ENCODE measurements at regions not wholly inside any gene's neighbourhood (a gene's known extent, or its start where the extent isn't known, plus 50 kb on each side); places are given as distances from the start of the nearest gene placed in this dataset.
A peak's percentile ranks its signal among the peaks of the same experiment; 100 is the strongest.

DNA sequence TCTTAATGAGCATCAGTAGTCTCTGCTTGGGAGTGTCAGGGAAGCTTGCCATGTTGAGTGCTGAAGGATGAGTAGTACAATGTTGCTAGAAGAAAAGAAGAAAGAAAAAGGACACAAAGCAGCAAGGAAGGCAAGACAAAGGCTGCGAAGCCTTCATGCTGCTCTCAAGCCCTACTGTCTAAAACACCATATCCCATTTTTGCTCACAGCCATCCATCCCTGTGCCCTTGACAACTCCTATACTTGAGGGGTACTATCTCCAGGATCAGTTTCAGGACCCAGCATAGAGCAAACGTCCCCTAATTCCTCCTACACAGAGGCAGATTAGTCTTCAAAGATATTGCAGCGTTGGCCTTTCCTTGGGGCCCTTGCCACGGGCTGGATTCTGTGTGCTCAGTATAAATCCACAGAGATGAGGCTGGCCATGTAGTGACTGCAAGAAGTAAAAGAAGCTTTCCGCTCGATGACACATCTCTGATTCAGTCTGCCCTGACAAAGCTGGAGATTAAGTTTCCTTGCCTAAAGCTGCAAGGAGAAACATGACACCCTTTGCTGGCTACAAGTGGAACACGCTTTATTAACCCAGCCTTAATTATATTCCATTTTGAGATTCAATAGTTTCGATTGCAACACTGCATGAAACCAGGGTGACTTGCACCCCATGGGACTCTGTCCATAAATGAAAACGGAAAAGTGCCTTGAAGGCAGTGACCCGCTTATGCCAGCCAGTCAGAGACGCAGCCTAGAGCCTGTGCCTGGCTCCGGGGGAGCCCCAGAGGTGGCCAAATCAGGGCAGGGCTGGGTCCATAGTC lies 304.6 kb downstream of the ACTL7B start:
- Histone ChIP-seq H3K4me3 (no peak overlapping the region), H3K27me3 (no peaks in the 10 kb centered on the region), H3K36me3 (no peaks in the 10 kb centered on the region), H3K4me1 (peaks cover 0 to 6% (median 0%) of the 10 kb centered on the region in 9 donors), H3K9me3 (no peaks in the 10 kb centered on the region), H3K27ac (no peak overlapping the region)
- intact Hi-C loops (cut with DNase I): loop anchor here in 1 of 10 donors (10.0 kb wide), 1 partner anchor 56 kb away; no protein-coding TSS in a partner anchor
- no peak for DNase-seq
- ATAC-seq: no peak
- WGBS, 2 donors: 77% methylated on average over 12 of the region's 12 CpGs
- TF ChIP-seq, protein P1, sequence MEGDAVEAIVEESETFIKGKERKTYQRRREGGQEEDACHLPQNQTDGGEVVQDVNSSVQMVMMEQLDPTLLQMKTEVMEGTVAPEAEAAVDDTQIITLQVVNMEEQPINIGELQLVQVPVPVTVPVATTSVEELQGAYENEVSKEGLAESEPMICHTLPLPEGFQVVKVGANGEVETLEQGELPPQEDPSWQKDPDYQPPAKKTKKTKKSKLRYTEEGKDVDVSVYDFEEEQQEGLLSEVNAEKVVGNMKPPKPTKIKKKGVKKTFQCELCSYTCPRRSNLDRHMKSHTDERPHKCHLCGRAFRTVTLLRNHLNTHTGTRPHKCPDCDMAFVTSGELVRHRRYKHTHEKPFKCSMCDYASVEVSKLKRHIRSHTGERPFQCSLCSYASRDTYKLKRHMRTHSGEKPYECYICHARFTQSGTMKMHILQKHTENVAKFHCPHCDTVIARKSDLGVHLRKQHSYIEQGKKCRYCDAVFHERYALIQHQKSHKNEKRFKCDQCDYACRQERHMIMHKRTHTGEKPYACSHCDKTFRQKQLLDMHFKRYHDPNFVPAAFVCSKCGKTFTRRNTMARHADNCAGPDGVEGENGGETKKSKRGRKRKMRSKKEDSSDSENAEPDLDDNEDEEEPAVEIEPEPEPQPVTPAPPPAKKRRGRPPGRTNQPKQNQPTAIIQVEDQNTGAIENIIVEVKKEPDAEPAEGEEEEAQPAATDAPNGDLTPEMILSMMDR (IDR thresholded peaks at IDR 0.05): no peak

DNA sequence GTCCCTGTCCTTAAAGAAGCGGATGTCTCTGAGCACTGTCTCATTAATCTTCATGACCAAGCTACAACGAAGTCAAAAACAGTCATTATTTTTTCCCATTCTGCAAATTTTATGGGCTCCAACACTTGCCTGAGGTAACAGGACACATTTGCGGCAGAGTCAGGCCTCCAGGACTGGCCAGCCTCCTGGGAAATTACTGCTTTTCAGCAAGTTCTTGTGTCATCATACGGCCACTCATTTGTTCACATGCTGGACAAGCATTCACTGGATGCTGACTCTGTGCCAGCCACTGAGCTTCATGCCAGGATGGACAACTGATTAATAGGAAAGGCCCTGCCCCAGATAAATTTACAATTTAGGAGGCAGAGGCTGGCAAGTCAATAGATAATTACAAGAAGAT lies 305.7 kb downstream of the ACTL7B start:
- peaks cover 0 to 6% (median 0%) of the 10 kb centered on the region in 9 donors for H3K4me1 ChIP-seq
- no peaks in the 10 kb centered on the region for H3K9me3 ChIP-seq
- ATAC-seq: no peak
- peak in 1 of 2 donors; percentile 13 for DNase-seq
- WGBS, 2 donors: 75 to 80% methylated on average over 4 of the region's 4 CpGs
- no peaks in the 10 kb centered on the region for H3K27me3 ChIP-seq
- TF ChIP-seq, protein P1 (IDR thresholded peaks at IDR 0.05): no peak
- H3K36me3 ChIP-seq: no peaks in the 10 kb centered on the region
- intact Hi-C loops (cut with DNase I): loop anchor here in 1 of 10 donors (10.0 kb wide), 1 partner anchor 55 kb away; no protein-coding TSS in a partner anchor
- H3K4me3 ChIP-seq: no peak overlapping the region
- H3K27ac ChIP-seq: no peak overlapping the region

DNA sequence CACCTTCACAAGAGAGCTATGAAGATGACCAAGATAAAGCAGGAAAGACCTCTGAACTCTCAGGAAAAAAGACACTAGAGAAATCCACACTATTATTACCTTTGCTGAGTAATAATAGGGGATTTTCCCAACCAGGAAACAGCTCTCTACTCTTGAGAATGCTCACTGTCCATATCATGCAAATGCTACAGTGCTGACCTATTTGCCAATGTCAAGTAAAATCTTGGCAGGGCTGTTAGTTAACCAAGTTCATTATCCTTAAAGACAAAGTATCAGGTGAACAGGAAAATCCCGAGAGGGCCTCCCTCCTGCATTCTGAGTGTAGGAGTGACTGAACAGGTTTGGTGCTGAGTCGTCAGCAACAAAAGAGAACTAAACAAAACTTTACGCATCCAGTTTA lies 306.6 kb downstream of the ACTL7B start:
- WGBS, 2 donors: 60 to 62% methylated on average over 3 of the region's 3 CpGs
- H3K4me1 ChIP-seq: peaks cover 0 to 6% (median 0%) of the 10 kb centered on the region in 9 donors
- TF ChIP-seq, protein P1 (IDR thresholded peaks at IDR 0.05): no peak
- no peaks in the 10 kb centered on the region for H3K36me3 ChIP-seq
- H3K27me3 ChIP-seq: no peaks in the 10 kb centered on the region
- no peaks in the 10 kb centered on the region for H3K9me3 ChIP-seq
- DNase-seq: no peak
- ATAC-seq: peak in 1 of 8 donors; percentile 50
- H3K4me3 ChIP-seq: no peak overlapping the region
- no peak overlapping the region for H3K27ac ChIP-seq
- intact Hi-C loops (cut with DNase I): no loop called here

DNA sequence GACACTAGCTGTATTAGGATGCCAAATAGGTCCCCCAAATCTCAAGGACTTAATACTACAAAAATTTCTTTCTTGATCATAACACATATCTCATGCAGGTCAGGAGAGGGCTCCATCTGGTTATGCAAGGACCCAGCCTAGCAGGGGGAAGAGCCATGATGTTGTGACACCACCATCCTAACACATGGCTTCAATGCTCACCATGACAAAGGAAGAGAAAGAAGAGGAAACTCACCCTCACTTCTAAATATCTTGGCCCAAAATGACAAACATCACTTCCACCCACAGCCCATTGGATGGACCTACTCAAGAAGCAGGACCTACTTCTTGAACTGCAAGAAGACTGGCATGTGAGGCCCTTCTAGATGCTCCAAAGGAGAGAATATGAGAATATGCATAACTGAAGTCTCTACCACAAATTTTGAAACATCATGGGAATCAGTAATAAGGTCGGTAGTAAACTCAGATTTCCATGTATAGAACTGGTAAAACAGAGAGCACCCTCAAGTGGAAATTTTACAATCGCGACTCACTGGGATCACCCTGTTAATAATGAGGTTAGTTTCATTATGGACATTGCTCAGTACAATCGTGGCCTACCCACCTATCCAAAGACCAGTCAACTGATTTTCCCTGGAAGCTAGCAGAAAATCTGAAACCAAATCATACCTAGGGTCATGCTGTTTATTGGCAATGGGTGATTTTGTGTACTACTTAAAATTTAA lies 308.2 kb downstream of the ACTL7B start:
- peaks cover 0 to 6% (median 0%) of the 10 kb centered on the region in 9 donors for H3K4me1 ChIP-seq
- no peak overlapping the region for H3K4me3 ChIP-seq
- WGBS, 2 donors: 92 to 95% methylated on average over 4 of the region's 4 CpGs
- intact Hi-C loops (cut with DNase I): no loop called here
- H3K36me3 ChIP-seq: no peaks in the 10 kb centered on the region
- no peak for DNase-seq
- H3K27me3 ChIP-seq: no peaks in the 10 kb centered on the region
- no peak overlapping the region for H3K27ac ChIP-seq
- TF ChIP-seq, protein P1 (IDR thresholded peaks at IDR 0.05): no peak
- no peak for ATAC-seq
- no peaks in the 10 kb centered on the region for H3K9me3 ChIP-seq

Data from heart right ventricle (tissue), 16 donors.